PFSK-1 (cell line): ENCODE measurements at regions not wholly inside any gene's neighbourhood (a gene's known extent, or its start where the extent isn't known, plus 50 kb on each side); places are given as distances from the start of the nearest gene placed in this dataset.

Experiments
- FOXP2 ChIP-seq: optimal IDR thresholded peaks from 2 replicates; pipeline ENCODE3; 2011; ENCODE audit warnings: borderline replicate concordance, control low read depth, inconsistent platforms; ENCODE audit not compliant: insufficient read depth; ENCODE audit errors: extremely low read length, extremely low read depth
- POLR2AphosphoS5 ChIP-seq: IDR thresholded peaks from 2 replicates; pipeline ENCODE4 v1.6.1; 2012; ENCODE audit warnings: low read depth, mild to moderate bottlenecking, control low read depth, low read length, moderate library complexity
- REST ChIP-seq, 2 experiments: IDR thresholded peaks; 2 replicates each; pipeline versions ENCODE4 v1.6.1 to v1.8.0; 2011 to 2012; ENCODE audit warnings: low read depth in 2 of 2, low read length in 2 of 2, control low read depth in 1 of 2, inconsistent platforms in 1 of 2, mild to moderate bottlenecking in 1 of 2, moderate library complexity in 1 of 2; ENCODE audit not compliant: insufficient read depth in 1 of 2
- SIN3A ChIP-seq: IDR thresholded peaks from 2 replicates; pipeline ENCODE4 v1.6.1; 2012; ENCODE audit warnings: mild to moderate bottlenecking, low read length, moderate library complexity, borderline replicate concordance; ENCODE audit not compliant: insufficient read depth
- TAF1 ChIP-seq: IDR thresholded peaks from 2 replicates; pipeline ENCODE4 v1.6.1; 2012; ENCODE audit warnings: low read length, control low read depth, borderline replicate concordance; ENCODE audit not compliant: insufficient read depth

DNA sequence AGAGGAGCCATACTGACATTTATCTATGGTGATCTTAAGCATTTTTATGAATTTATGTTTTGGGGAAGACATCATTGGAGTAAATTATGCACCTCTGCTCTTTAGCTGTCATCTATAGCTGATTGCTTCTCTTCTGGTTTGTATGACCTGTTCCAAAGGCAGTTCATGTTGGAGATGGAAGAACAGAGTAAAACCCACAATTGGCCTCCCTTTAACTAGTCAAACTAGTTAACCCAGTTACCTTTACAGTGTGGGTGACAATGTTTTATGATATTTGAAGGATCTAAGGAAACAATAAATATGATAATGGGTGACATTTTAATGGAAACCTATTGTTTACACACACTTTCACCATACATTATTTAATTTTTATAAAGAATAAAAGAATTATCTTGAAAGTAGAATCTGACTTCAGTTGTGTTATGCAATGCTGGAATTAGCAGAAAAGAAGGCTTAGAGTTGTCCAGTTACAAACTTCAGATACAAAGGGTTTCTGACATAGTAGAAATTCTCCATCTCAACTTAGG lies 263.5 kb downstream of the NFKBIZ start:
- TF ChIP-seq TAF1 (no peak), SIN3A (no peak), FOXP2 (no peak), REST (IDR thresholded peaks at IDR 0.05; ENCODE audit: insufficient read depth in 1 of 2, low read depth in 2 of 2, low read length in 2 of 2) (no peak), POLR2AphosphoS5 (no peak)

DNA sequence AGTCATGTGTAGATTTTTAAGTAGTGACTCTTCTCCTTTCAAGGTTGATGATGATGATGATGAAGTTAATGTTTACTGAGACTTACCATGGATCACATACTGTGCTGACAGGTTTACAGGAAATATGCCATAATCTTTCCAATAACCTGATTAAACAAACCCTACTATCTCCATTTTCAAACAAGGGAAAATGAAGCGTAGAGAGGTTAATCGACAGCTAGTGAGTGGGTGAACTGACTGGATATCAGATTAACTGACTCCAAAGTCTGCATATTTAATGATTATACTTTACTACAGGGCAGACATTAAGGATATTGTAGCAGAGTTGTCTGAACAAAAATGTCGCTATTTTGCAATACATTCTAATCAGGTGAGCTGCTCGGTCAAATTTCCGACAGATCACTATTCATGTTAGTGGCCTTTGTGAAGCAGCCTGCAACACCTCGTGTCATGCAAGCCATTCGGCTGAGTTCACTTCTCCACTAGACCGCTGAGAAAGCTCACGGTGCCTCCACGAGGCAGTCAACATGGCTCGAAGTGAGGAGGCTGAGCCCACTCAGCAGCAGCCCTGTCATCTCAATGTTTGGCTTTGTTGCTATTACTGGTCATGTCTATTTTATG lies 264.2 kb downstream of the NFKBIZ start:
- TF ChIP-seq FOXP2 = no peak
- TF ChIP-seq REST (IDR thresholded peaks at IDR 0.05; ENCODE audit: insufficient read depth in 1 of 2, low read depth in 2 of 2, low read length in 2 of 2) = no peak
- no peak for TF ChIP-seq POLR2AphosphoS5
- no peak for TF ChIP-seq TAF1
- no peak for TF ChIP-seq SIN3A

GRCh38 chr3:102114264-102114979 lies 265.1 kb downstream of the NFKBIZ start:
- TF ChIP-seq POLR2AphosphoS5 = no peak
- TF ChIP-seq TAF1 = no peak
- no peak for TF ChIP-seq FOXP2
- no peak for TF ChIP-seq REST (IDR thresholded peaks at IDR 0.05; ENCODE audit: insufficient read depth in 1 of 2, low read depth in 2 of 2, low read length in 2 of 2)
- no peak for TF ChIP-seq SIN3A

- no peak for TF ChIP-seq FOXP2
- TF ChIP-seq TAF1 = no peak
- TF ChIP-seq POLR2AphosphoS5 = no peak
- no peak for TF ChIP-seq SIN3A
- TF ChIP-seq REST (IDR thresholded peaks at IDR 0.05; ENCODE audit: insufficient read depth in 1 of 2, low read depth in 2 of 2, low read length in 2 of 2) = no peak
These were observed 273.2 kb downstream of the NFKBIZ start for GRCh38 chr3:102122527-102122926.
